ENCODE measurements at regions not wholly inside any gene's neighbourhood (a gene's known extent, or its start where the extent isn't known, plus 50 kb on each side); places are given as distances from the start of the nearest gene placed in this dataset.

DNA sequence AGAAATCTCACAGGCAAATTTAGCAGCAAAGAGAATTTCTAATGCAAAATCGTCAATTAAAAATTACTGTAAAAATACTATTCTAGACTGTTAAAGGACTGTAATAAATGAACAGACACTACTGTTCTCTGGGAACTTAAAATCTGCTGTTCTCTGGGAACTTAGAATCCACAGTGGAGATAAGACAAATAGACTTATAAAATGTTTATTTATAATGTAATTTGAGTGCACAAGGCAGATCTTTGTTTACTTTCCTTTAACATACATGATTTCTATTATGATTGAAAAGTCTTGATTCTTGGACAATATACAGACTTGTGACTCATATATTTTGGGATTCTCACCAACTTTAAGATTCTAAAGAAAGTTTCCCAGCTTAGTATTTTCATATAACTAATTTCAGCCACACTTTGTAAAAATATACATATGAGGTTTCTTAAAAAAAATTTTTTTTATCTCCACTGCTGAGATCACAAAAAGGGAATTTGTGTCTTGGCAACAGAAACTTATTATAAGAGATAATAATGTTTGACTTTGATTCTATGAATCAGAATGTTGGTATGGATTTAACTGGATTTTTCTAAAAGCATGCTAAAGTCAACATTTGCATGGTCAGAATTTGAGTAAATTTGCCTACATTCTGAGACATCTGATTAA is 166.3 kb upstream of the RHOBTB1 start:
- Histone ChIP-seq H3K9ac (ENCODE audit: control insufficient read depth, extremely low read depth, insufficient read depth, low read length) (no peak overlapping the region), H3K4me3 (ENCODE audit: control insufficient read depth in 2 of 3, extremely low read depth in 1 of 3, insufficient read depth in 2 of 3, low read depth in 1 of 3, low read length in 3 of 3) (no peak overlapping the region), H3K4me1 (ENCODE audit: control insufficient read depth, extremely low read depth, insufficient read depth, low read length) (no peaks in the 10 kb centered on the region), H4K20me1 (ENCODE audit: control insufficient read depth, extremely low read depth, insufficient read depth, low read length) (no peaks in the 10 kb centered on the region), H3K36me3 (ENCODE audit: control insufficient read depth in 2 of 2, extremely low read depth in 1 of 2, insufficient read depth in 2 of 2, low read length in 2 of 2) (no peaks in the 10 kb centered on the region), H3K27me3 (ENCODE audit: control insufficient read depth, extremely low read depth, insufficient read depth, low read length) (no peaks in the 10 kb centered on the region), H3K27ac (ENCODE audit: control insufficient read depth, insufficient read depth, low read length) (no peak overlapping the region), H2AFZ (ENCODE audit: control insufficient read depth, low read length) (no peak overlapping the region), H3K9me1 (ENCODE audit: control insufficient read depth, extremely low read depth, insufficient read depth, low read length) (no peaks in the 10 kb centered on the region), H3K4me2 (ENCODE audit: control insufficient read depth, extremely low read depth, insufficient read depth, low read depth, low read length) (no peak overlapping the region), H3K9me3 (ENCODE audit: control insufficient read depth, low read depth, low read length) (no peaks in the 10 kb centered on the region), H3K79me2 (ENCODE audit: control insufficient read depth, insufficient read depth, low read length) (no peaks in the 10 kb centered on the region)
- no peak for DNase-seq (ENCODE audit: low read depth, low spot score)
- FAIRE-seq: no peak
- dilution Hi-C loops (cut with MboI; ENCODE audit: extremely low pct_ligation_motif_present, low sequenced_read_pairs): no loop called here
- no peak for TF ChIP-seq EZH2 (IDR thresholded peaks at IDR 0.05; ENCODE audit: low read length)
- TF ChIP-seq, protein P1, sequence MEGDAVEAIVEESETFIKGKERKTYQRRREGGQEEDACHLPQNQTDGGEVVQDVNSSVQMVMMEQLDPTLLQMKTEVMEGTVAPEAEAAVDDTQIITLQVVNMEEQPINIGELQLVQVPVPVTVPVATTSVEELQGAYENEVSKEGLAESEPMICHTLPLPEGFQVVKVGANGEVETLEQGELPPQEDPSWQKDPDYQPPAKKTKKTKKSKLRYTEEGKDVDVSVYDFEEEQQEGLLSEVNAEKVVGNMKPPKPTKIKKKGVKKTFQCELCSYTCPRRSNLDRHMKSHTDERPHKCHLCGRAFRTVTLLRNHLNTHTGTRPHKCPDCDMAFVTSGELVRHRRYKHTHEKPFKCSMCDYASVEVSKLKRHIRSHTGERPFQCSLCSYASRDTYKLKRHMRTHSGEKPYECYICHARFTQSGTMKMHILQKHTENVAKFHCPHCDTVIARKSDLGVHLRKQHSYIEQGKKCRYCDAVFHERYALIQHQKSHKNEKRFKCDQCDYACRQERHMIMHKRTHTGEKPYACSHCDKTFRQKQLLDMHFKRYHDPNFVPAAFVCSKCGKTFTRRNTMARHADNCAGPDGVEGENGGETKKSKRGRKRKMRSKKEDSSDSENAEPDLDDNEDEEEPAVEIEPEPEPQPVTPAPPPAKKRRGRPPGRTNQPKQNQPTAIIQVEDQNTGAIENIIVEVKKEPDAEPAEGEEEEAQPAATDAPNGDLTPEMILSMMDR (optimal IDR thresholded peaks at IDR 0.05 in 1 of 3, IDR thresholded peaks at IDR 0.05 in 1 of 3, conservative IDR thresholded peaks at IDR 0.05 in 1 of 3; ENCODE audit: extremely low read depth in 1 of 3, insufficient read depth in 2 of 3, low read length in 3 of 3): no peak

- FAIRE-seq (no peak), DNase-seq (ENCODE audit: low read depth, low spot score) (no peak)
- Histone ChIP-seq H4K20me1 (ENCODE audit: control insufficient read depth, extremely low read depth, insufficient read depth, low read length) (no peaks in the 10 kb centered on the region), H2AFZ (ENCODE audit: control insufficient read depth, low read length) (no peak overlapping the region), H3K9me1 (ENCODE audit: control insufficient read depth, extremely low read depth, insufficient read depth, low read length) (no peaks in the 10 kb centered on the region), H3K4me3 (ENCODE audit: control insufficient read depth in 2 of 3, extremely low read depth in 1 of 3, insufficient read depth in 2 of 3, low read depth in 1 of 3, low read length in 3 of 3) (no peak overlapping the region), H3K27ac (ENCODE audit: control insufficient read depth, insufficient read depth, low read length) (no peak overlapping the region), H3K4me2 (ENCODE audit: control insufficient read depth, extremely low read depth, insufficient read depth, low read depth, low read length) (no peak overlapping the region), H3K9me3 (ENCODE audit: control insufficient read depth, low read depth, low read length) (no peaks in the 10 kb centered on the region), H3K36me3 (ENCODE audit: control insufficient read depth in 2 of 2, extremely low read depth in 1 of 2, insufficient read depth in 2 of 2, low read length in 2 of 2) (no peaks in the 10 kb centered on the region), H3K27me3 (ENCODE audit: control insufficient read depth, extremely low read depth, insufficient read depth, low read length) (no peaks in the 10 kb centered on the region), H3K4me1 (ENCODE audit: control insufficient read depth, extremely low read depth, insufficient read depth, low read length) (no peaks in the 10 kb centered on the region), H3K79me2 (ENCODE audit: control insufficient read depth, insufficient read depth, low read length) (no peaks in the 10 kb centered on the region), H3K9ac (ENCODE audit: control insufficient read depth, extremely low read depth, insufficient read depth, low read length) (no peak overlapping the region)
- no peak for TF ChIP-seq EZH2 (IDR thresholded peaks at IDR 0.05; ENCODE audit: low read length)
- TF ChIP-seq, protein P1 (optimal IDR thresholded peaks at IDR 0.05 in 1 of 3, IDR thresholded peaks at IDR 0.05 in 1 of 3, conservative IDR thresholded peaks at IDR 0.05 in 1 of 3; ENCODE audit: extremely low read depth in 1 of 3, insufficient read depth in 2 of 3, low read length in 3 of 3): no peak
- dilution Hi-C loops (cut with MboI; ENCODE audit: extremely low pct_ligation_motif_present, low sequenced_read_pairs): no loop called here
Observed at GRCh38 chr10:61108915-61109314, 164.9 kb upstream of the RHOBTB1 start.

Data from keratinocyte (primary cell).